Panc1 (cell line): ENCODE measurements at regions not wholly inside any gene's neighbourhood (a gene's known extent, or its start where the extent isn't known, plus 50 kb on each side); places are given as distances from the start of the nearest gene placed in this dataset.

ENCODE experiments used
- CTCF ChIP-seq: fragments of 450-650 bp; IDR thresholded peaks from 2 replicates; pipeline ENCODE4 v1.5.1; 2017; ENCODE audit warnings: mild to moderate bottlenecking
- POLR2AphosphoS5 ChIP-seq: IDR thresholded peaks from 2 replicates; pipeline ENCODE4 v1.6.1; 2012; ENCODE audit warnings: mild to moderate bottlenecking, low read depth, low read length, moderate library complexity
- REST ChIP-seq, 2 experiments: IDR thresholded peaks; 2 replicates each; pipeline ENCODE4 v1.6.1; 2011 to 2012; ENCODE audit warnings: low read depth in 2 of 2, control low read depth in 1 of 2, low read length in 1 of 2, mild to moderate bottlenecking in 1 of 2, moderate library complexity in 1 of 2; ENCODE audit not compliant: insufficient read depth in 1 of 2

GRCh38 chr18:79610461-79611039, 69.1 kb upstream of the CTDP1 start:
- TF ChIP-seq CTCF (no peak), POLR2AphosphoS5 (no peak), REST (IDR thresholded peaks at IDR 0.05; ENCODE audit: insufficient read depth in 1 of 2, low read depth in 2 of 2, low read length in 1 of 2) (no peak)
